ENCODE measurements at regions not wholly inside any gene's neighbourhood (a gene's known extent, or its start where the extent isn't known, plus 50 kb on each side); places are given as distances from the start of the nearest gene placed in this dataset.

GRCh38 chr5:106818552-106818951 is 852.2 kb downstream of the EFNA5 start:
- TF ChIP-seq CTCF (IDR thresholded peaks at IDR 0.05) (no peak), EP300 (IDR thresholded peaks at IDR 0.05) (no peak), POLR2AphosphoS5 (IDR thresholded peaks at IDR 0.05) (no peak), POLR2A (IDR thresholded peaks at IDR 0.05) (no peak)

Measured in sigmoid colon (tissue), 4 donors.